Kidney (tissue), 13 donors: ENCODE measurements at regions not wholly inside any gene's neighbourhood (a gene's known extent, or its start where the extent isn't known, plus 50 kb on each side); places are given as distances from the start of the nearest gene placed in this dataset.

Experiments used
- DNase-seq, 5 donors: peaks; one replicate each; pipeline ENCODE4 v3.0.0-alpha.2; 2013 to 2020
- FAIRE-seq: peaks from 2 replicates; lab custom pipeline; 2012; peaks lifted over from hg19 to GRCh38; lab: Jason Lieb, UNC
- H3K27ac ChIP-seq, 2 donors: one replicate each; pipeline ENCODE4 v1.7.0; 2013; ENCODE audit warnings: low read depth in 2 of 2, low read length in 2 of 2, inconsistent platforms in 1 of 2
- H3K27me3 ChIP-seq: one replicate; pipeline ENCODE4 v1.7.1; 2013; ENCODE audit warnings: low read length, inconsistent platforms; ENCODE audit not compliant: control insufficient read depth, insufficient read depth
- H3K36me3 ChIP-seq, 3 donors: one replicate each; pipeline versions ENCODE4 v1.7.0 to v1.7.1; 2013; ENCODE audit warnings: low read length in 3 of 3, control low read depth in 1 of 3, inconsistent platforms in 1 of 3; ENCODE audit not compliant: insufficient read depth in 3 of 3, control insufficient read depth in 2 of 3
- H3K4me1 ChIP-seq, 3 donors: one replicate each; pipeline versions ENCODE4 v1.7.0 to v1.7.1; 2013; ENCODE audit warnings: low read length in 3 of 3, inconsistent platforms in 1 of 3, low read depth in 1 of 3; ENCODE audit not compliant: control insufficient read depth in 2 of 3, insufficient read depth in 2 of 3
- H3K4me3 ChIP-seq, 3 donors: one replicate each; pipeline versions ENCODE4 v1.7.0 to v1.8.1; 2013; ENCODE audit warnings: low read length in 3 of 3, control low read depth in 1 of 3, inconsistent platforms in 1 of 3
- H3K9ac ChIP-seq, 3 donors: one replicate each; pipeline versions ENCODE4 v1.7.0 to v1.7.1; 2013; ENCODE audit warnings: low read length in 3 of 3, control low read depth in 1 of 3, inconsistent platforms in 1 of 3
- H3K9me3 ChIP-seq, 3 donors: one replicate each; pipeline versions ENCODE4 v1.7.0 to v1.7.1; 2013; ENCODE audit warnings: low read length in 3 of 3, control low read depth in 1 of 3, inconsistent platforms in 1 of 3; ENCODE audit not compliant: control insufficient read depth in 2 of 3, insufficient read depth in 1 of 3
- CTCF ChIP-seq: IDR thresholded peaks from 3 replicates; pipeline ENCODE4 v1.5.1; 2012; ENCODE audit warnings: mild to moderate bottlenecking, moderate library complexity, borderline replicate concordance; ENCODE audit not compliant: insufficient read depth; ENCODE audit errors: extremely low read depth
- intact Hi-C: fragments of 100-400 bp; cut with DNase I; formaldehyde crosslinking; loops from one replicate; pipeline ENCODE4 v1.11.1; 2022
- donor health status: control.
- donor health status: control.
- donor health status: control.
- donor health status: control.
- donor health status: control.
- donor health status: DM: yes; HTN: yes; CAD: no.
- donor health status: Normal renal cell carcinoma (clear cell type).

GRCh38 chr9:715743-716400, 125.6 kb upstream of the DMRT1 start:
- no peaks in the 10 kb centered on the region for H3K9me3 ChIP-seq
- DNase-seq = peak in 1 of 5 donors; percentile 19
- H3K9ac ChIP-seq = no peak overlapping the region
- peaks cover 0 to 38% (median 17%) of the 10 kb centered on the region in 3 donors for H3K4me1 ChIP-seq
- FAIRE-seq = no peak
- TF ChIP-seq CTCF = no peak
- intact Hi-C loops = no loop called here
- H3K36me3 ChIP-seq = peaks cover 7 to 24% (median 14%) of the 10 kb centered on the region in 3 donors
- H3K27ac ChIP-seq = peak overlapping the region in 1 of 2 donors; percentile 4
- H3K4me3 ChIP-seq = peak overlapping the region in 1 of 3 donors; percentile 15
- no peaks in the 10 kb centered on the region for H3K27me3 ChIP-seq

DNA sequence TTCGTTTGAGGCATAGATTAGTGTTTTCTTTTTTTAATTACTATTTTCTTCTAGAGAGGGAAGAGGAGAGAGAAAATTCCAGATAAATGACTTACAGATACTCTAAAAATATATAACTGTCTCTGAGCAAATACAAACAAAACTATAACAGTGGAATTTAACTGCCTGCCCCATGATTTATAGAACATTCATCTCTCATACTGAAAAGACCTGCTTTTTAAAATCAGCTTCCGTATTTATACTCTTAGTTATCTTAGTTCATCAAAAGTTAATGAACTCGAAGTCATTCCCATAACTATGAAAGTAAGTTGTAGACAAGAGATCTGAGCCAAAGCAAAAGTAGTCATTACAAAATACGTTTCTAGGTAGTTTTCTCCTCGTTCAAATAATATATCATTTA, 123.8 kb upstream of the DMRT1 start:
- TF ChIP-seq CTCF = no peak
- Histone ChIP-seq H3K4me1 (peaks cover 0 to 48% (median 13%) of the 10 kb centered on the region in 3 donors), H3K27ac (no peak overlapping the region)

DNA sequence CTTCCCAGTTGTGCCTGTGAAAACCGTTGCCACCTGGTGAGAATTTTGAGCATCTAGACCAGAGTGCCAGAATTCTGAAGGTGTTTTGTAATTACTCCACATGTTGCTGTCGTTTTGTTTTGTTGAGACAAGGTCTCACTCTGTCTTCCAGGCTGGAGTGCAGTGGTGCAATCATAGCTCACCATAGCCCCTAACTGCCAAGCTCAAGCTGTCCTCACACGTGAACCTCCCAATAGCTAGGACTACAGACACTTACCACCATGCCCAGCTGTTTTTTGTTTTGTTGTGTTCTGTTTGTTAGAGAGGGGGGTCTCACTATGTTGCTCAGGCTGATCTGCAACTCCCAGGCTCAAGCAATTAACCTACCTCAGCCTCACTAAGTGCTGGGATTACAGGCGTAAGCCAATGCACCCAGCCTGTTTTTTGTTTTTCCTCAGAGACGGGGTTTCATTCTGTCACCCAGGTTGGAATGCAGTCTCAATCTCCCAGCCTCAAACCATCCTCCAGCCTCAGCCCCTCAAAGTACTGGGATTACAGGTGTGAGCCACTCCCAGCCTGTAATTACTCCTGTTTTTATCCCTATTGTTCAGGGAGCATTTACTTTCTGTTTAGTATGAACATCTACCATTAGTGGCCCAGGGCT, 121.1 kb upstream of the DMRT1 start:
- Histone ChIP-seq H3K27me3 (no peaks in the 10 kb centered on the region), H3K27ac (no peak overlapping the region), H3K4me3 (no peak overlapping the region), H3K36me3 (peaks cover 0 to 7% (median 0%) of the 10 kb centered on the region in 3 donors), H3K4me1 (peaks cover 0 to 45% (median 11%) of the 10 kb centered on the region in 3 donors), H3K9me3 (no peaks in the 10 kb centered on the region), H3K9ac (no peak overlapping the region)
- TF ChIP-seq CTCF = no peak
- no peak for DNase-seq
- FAIRE-seq = no peak
- intact Hi-C loops = no loop called here

More for the DNA sequence above, 123.8 kb upstream of the DMRT1 start:
- Histone ChIP-seq H3K27me3 (no peaks in the 10 kb centered on the region), H3K9me3 (no peaks in the 10 kb centered on the region), H3K36me3 (peaks cover 0 to 8% (median 4%) of the 10 kb centered on the region in 3 donors), H3K9ac (no peak overlapping the region), H3K4me3 (no peak overlapping the region)
- DNase-seq (no peak), FAIRE-seq (no peak)
- intact Hi-C loops = no loop called here
